ENCODE measurements at regions not wholly inside any gene's neighbourhood (a gene's known extent, or its start where the extent isn't known, plus 50 kb on each side); places are given as distances from the start of the nearest gene placed in this dataset.

- H3K36me3 ChIP-seq: no peaks in the 10 kb centered on the region
- H3K9me3 ChIP-seq: no peaks in the 10 kb centered on the region
- TF ChIP-seq POLR2A (IDR thresholded peaks at IDR 0.05) (no peak), CTCF (IDR thresholded peaks at IDR 0.05 in 4 of 5, conservative IDR thresholded peaks at IDR 0.05 in 1 of 5) (no peak)
- ATAC-seq (no peak), DNase-seq (no peak)
- intact Hi-C loops (cut with DNase I; ENCODE audit: low total_unique reads) (no loop called here), in situ Hi-C loops (cut with MboI; ENCODE audit: low sequenced_read_pairs in 4 of 4) (no loop called here)
- H3K4me1 ChIP-seq: peaks cover 2 to 4% of the 10 kb centered on the region in 2 donors
- no peak overlapping the region for H3K27ac ChIP-seq
- no peaks in the 10 kb centered on the region for H3K27me3 ChIP-seq
- H3K4me3 ChIP-seq: no peak overlapping the region
Observed at GRCh38 chr2:111666160-111666559, 217.8 kb downstream of the ANAPC1 start.

GRCh38 chr2:111667001-111667400 is 217.0 kb downstream of the ANAPC1 start:
- in situ Hi-C loops (cut with MboI; ENCODE audit: low sequenced_read_pairs in 4 of 4): no loop called here
- no peak for ATAC-seq

GRCh38 chr2:111667542-111668273 is 216.3 kb downstream of the ANAPC1 start:
- ATAC-seq: peak; percentile 69 to 72
- Histone ChIP-seq H3K27ac (no peak overlapping the region), H3K36me3 (no peaks in the 10 kb centered on the region), H3K27me3 (no peaks in the 10 kb centered on the region), H3K9me3 (no peaks in the 10 kb centered on the region), H3K4me1 (peaks cover 0 to 4% of the 10 kb centered on the region in 2 donors), H3K4me3 (no peak overlapping the region)
- DNase-seq: no peak
- TF ChIP-seq CTCF (IDR thresholded peaks at IDR 0.05 in 4 of 5, conservative IDR thresholded peaks at IDR 0.05 in 1 of 5) (peak in 4 of 5 experiments; percentile 34 to 46 (median 38)), POLR2A (IDR thresholded peaks at IDR 0.05) (no peak)
- in situ Hi-C loops (cut with MboI; ENCODE audit: low sequenced_read_pairs in 4 of 4) (no loop called here), intact Hi-C loops (cut with DNase I; ENCODE audit: low total_unique reads) (no loop called here)

More at GRCh38 chr2:111667001-111667400, 217.0 kb downstream of the ANAPC1 start:
- peaks cover 4% of the 10 kb centered on the region in 2 donors for H3K4me1 ChIP-seq
- DNase-seq: no peak
- no peaks in the 10 kb centered on the region for H3K36me3 ChIP-seq
- intact Hi-C loops (cut with DNase I; ENCODE audit: low total_unique reads): no loop called here
- TF ChIP-seq CTCF (IDR thresholded peaks at IDR 0.05 in 4 of 5, conservative IDR thresholded peaks at IDR 0.05 in 1 of 5) (no peak), POLR2A (IDR thresholded peaks at IDR 0.05) (no peak)
- H3K27me3 ChIP-seq: no peaks in the 10 kb centered on the region
- H3K27ac ChIP-seq: no peak overlapping the region
- H3K4me3 ChIP-seq: no peak overlapping the region
- H3K9me3 ChIP-seq: no peaks in the 10 kb centered on the region

GRCh38 chr2:111668274-111668616 is 215.7 kb downstream of the ANAPC1 start:
- Histone ChIP-seq H3K9me3 (no peaks in the 10 kb centered on the region), H3K27ac (no peak overlapping the region), H3K27me3 (no peaks in the 10 kb centered on the region), H3K4me3 (no peak overlapping the region), H3K4me1 (peaks cover 0 to 4% of the 10 kb centered on the region in 2 donors), H3K36me3 (no peaks in the 10 kb centered on the region)
- ATAC-seq (no peak), DNase-seq (no peak)
- intact Hi-C loops (cut with DNase I; ENCODE audit: low total_unique reads) (no loop called here), in situ Hi-C loops (cut with MboI; ENCODE audit: low sequenced_read_pairs in 4 of 4) (no loop called here)
- TF ChIP-seq CTCF (IDR thresholded peaks at IDR 0.05 in 4 of 5, conservative IDR thresholded peaks at IDR 0.05 in 1 of 5) (no peak), POLR2A (IDR thresholded peaks at IDR 0.05) (no peak)

GRCh38 chr2:111668741-111669140 is 215.3 kb downstream of the ANAPC1 start:
- Histone ChIP-seq H3K36me3 (no peaks in the 10 kb centered on the region), H3K4me1 (peaks cover 0 to 8% of the 10 kb centered on the region in 2 donors), H3K4me3 (no peak overlapping the region), H3K27ac (no peak overlapping the region), H3K27me3 (no peaks in the 10 kb centered on the region), H3K9me3 (no peaks in the 10 kb centered on the region)
- ATAC-seq: no peak
- intact Hi-C loops (cut with DNase I; ENCODE audit: low total_unique reads) (no loop called here), in situ Hi-C loops (cut with MboI; ENCODE audit: low sequenced_read_pairs in 4 of 4) (no loop called here)
- TF ChIP-seq CTCF (IDR thresholded peaks at IDR 0.05 in 4 of 5, conservative IDR thresholded peaks at IDR 0.05 in 1 of 5) (no peak), POLR2A (IDR thresholded peaks at IDR 0.05) (no peak)
- DNase-seq: no peak
